ENCODE measurements at regions not wholly inside any gene's neighbourhood (a gene's known extent, or its start where the extent isn't known, plus 50 kb on each side); places are given as distances from the start of the nearest gene placed in this dataset.

GRCh38 chr10:78802431-78802830, 266.3 kb upstream of the ZMIZ1 start:
- intact Hi-C loops (cut with DNase I; ENCODE audit: low total_unique reads), result no loop called here
- TF ChIP-seq CTCF (IDR thresholded peaks at IDR 0.05) (no peak), POLR2A (IDR thresholded peaks at IDR 0.05) (no peak)
- WGBS, 2 donors, result 44 to 70% methylated on average over 3 to 4 of the region's 4 CpGs
- no peak for DNase-seq
- H3K36me3 ChIP-seq (ENCODE audit: low read depth, missing control alignments), result no peaks in the 10 kb centered on the region
- H3K9me3 ChIP-seq, result no peaks in the 10 kb centered on the region
- H3K27ac ChIP-seq, result peak overlapping the region; percentile 1 to 69
- no peak overlapping the region for H3K4me3 ChIP-seq
- no peaks in the 10 kb centered on the region for H3K27me3 ChIP-seq
- peaks cover 31% of the 10 kb centered on the region for H3K4me1 ChIP-seq

GRCh38 chr10:78802866-78803265, 265.9 kb upstream of the ZMIZ1 start:
- H3K9me3 ChIP-seq, result no peaks in the 10 kb centered on the region
- H3K27me3 ChIP-seq, result no peaks in the 10 kb centered on the region
- no peak overlapping the region for H3K4me3 ChIP-seq
- TF ChIP-seq POLR2A (IDR thresholded peaks at IDR 0.05), result no peak
- TF ChIP-seq CTCF (IDR thresholded peaks at IDR 0.05), result no peak
- DNase-seq, result no peak
- peak overlapping the region; percentile 1 to 69 for H3K27ac ChIP-seq
- peaks cover 35% of the 10 kb centered on the region for H3K4me1 ChIP-seq
- intact Hi-C loops (cut with DNase I; ENCODE audit: low total_unique reads), result no loop called here
- 65 to 67% methylated on average over 11 of the region's 11 CpGs for WGBS, 2 donors
- no peaks in the 10 kb centered on the region for H3K36me3 ChIP-seq (ENCODE audit: low read depth, missing control alignments)

- peaks cover 37% of the 10 kb centered on the region for H3K4me1 ChIP-seq
- H3K27ac ChIP-seq, result peak overlapping the region in 1 of 2 donors; percentile 69
Measured at GRCh38 chr10:78803710-78804109, 265.1 kb upstream of the ZMIZ1 start.

GRCh38 chr10:78804411-78805032, 264.2 kb upstream of the ZMIZ1 start:
- no peak for DNase-seq
- H3K4me3 ChIP-seq, result no peak overlapping the region
- WGBS, 2 donors, result 56 to 72% methylated on average over 7 of the region's 7 CpGs
- no peaks in the 10 kb centered on the region for H3K9me3 ChIP-seq
- H3K27me3 ChIP-seq, result no peaks in the 10 kb centered on the region
- no peak for TF ChIP-seq CTCF (IDR thresholded peaks at IDR 0.05)
- TF ChIP-seq POLR2A (IDR thresholded peaks at IDR 0.05), result no peak
- intact Hi-C loops (cut with DNase I; ENCODE audit: low total_unique reads), result no loop called here
- H3K27ac ChIP-seq, result peak overlapping the region in 1 of 2 donors; percentile 24
- no peaks in the 10 kb centered on the region for H3K36me3 ChIP-seq (ENCODE audit: low read depth, missing control alignments)
- H3K4me1 ChIP-seq, result peaks cover 37% of the 10 kb centered on the region

More at GRCh38 chr10:78803710-78804109, 265.1 kb upstream of the ZMIZ1 start:
- H3K36me3 ChIP-seq (ENCODE audit: low read depth, missing control alignments), result no peaks in the 10 kb centered on the region
- no peak for DNase-seq
- TF ChIP-seq CTCF (IDR thresholded peaks at IDR 0.05) (no peak), POLR2A (IDR thresholded peaks at IDR 0.05) (no peak)
- WGBS, 2 donors, result 81 to 91% methylated on average over 8 of the region's 8 CpGs
- intact Hi-C loops (cut with DNase I; ENCODE audit: low total_unique reads), result no loop called here
- no peaks in the 10 kb centered on the region for H3K27me3 ChIP-seq
- no peaks in the 10 kb centered on the region for H3K9me3 ChIP-seq
- H3K4me3 ChIP-seq, result no peak overlapping the region

- intact Hi-C loops (cut with DNase I; ENCODE audit: low total_unique reads), result no loop called here
- Histone ChIP-seq H3K4me1 (peaks cover 37% of the 10 kb centered on the region), H3K27me3 (no peaks in the 10 kb centered on the region), H3K9me3 (no peaks in the 10 kb centered on the region), H3K4me3 (no peak overlapping the region), H3K27ac (peak overlapping the region in 1 of 2 donors; percentile 24), H3K36me3 (ENCODE audit: low read depth, missing control alignments) (no peaks in the 10 kb centered on the region)
- DNase-seq, result peak; percentile 69
- WGBS, 2 donors, result 48 to 67% methylated on average over 4 to 6 of the region's 6 CpGs
- TF ChIP-seq POLR2A (IDR thresholded peaks at IDR 0.05), result no peak
Measured at GRCh38 chr10:78805176-78805575, 263.6 kb upstream of the ZMIZ1 start.

Data from testis (tissue), 2 donors.